Neural cell (in vitro differentiated cells): ENCODE measurements at regions not wholly inside any gene's neighbourhood (a gene's known extent, or its start where the extent isn't known, plus 50 kb on each side); places are given as distances from the start of the nearest gene placed in this dataset.

ENCODE experiments used
- H2AFZ ChIP-seq: fragments of 200-600, 300-800 bp; sonication (generic), shearing (Covaris generic); 2 replicates; pipeline ENCODE4 v1.6.0; 2014; ENCODE audit warnings: low read depth, mild to moderate bottlenecking, antibody characterized with exemption, low read length, moderate library complexity
- H3F3A ChIP-seq: fragments of 200-600 bp; shearing (Covaris generic); 2 replicates; pipeline ENCODE4 v1.6.1; 2016; ENCODE audit warnings: mild to moderate bottlenecking, moderate library complexity, mixed read lengths, antibody characterized with exemption, low read length; ENCODE audit not compliant: insufficient read depth, poor library complexity, severe bottlenecking
- H3K27ac ChIP-seq: fragments of 200-600, 300-800 bp; sonication (generic), shearing (Covaris generic); 2 replicates; pipeline ENCODE4 v1.5.1; 2014; ENCODE audit warnings: mild to moderate bottlenecking, low read length, moderate library complexity
- H3K27me3 ChIP-seq: fragments of 300-800, 200-600 bp; sonication (generic), shearing (Covaris generic); 2 replicates; pipeline ENCODE4 v1.6.0; 2014; ENCODE audit warnings: mild to moderate bottlenecking, low read depth, low read length, moderate library complexity; ENCODE audit not compliant: insufficient read depth
- H3K36me3 ChIP-seq: fragments of 300-800, 200-600 bp; sonication (generic), shearing (Covaris generic); 2 replicates; pipeline ENCODE4 v1.5.1; 2014; ENCODE audit warnings: mild to moderate bottlenecking, antibody characterized with exemption, low read length, moderate library complexity; ENCODE audit not compliant: insufficient read depth
- H3K4me2 ChIP-seq: fragments of 300-800, 200-600 bp; sonication (generic), shearing (Covaris generic); 2 replicates; pipeline ENCODE4 v1.6.0; 2014; ENCODE audit warnings: mild to moderate bottlenecking, low read length
- H3K4me3 ChIP-seq: fragments of 300-800, 200-600 bp; sonication (generic), shearing (Covaris generic); 2 replicates; pipeline ENCODE4 v1.5.1; 2014; ENCODE audit warnings: mild to moderate bottlenecking, low read length, moderate library complexity
- H3K79me2 ChIP-seq: fragments of 200-600 bp; shearing (Covaris generic); replicated peaks from 2 replicates; pipeline ENCODE4 v1.6.0; 2014; ENCODE audit warnings: mild to moderate bottlenecking, low read length, moderate library complexity; ENCODE audit not compliant: insufficient read depth
- H3K9ac ChIP-seq: fragments of 300-800, 200-600 bp; sonication (generic), shearing (Covaris generic); 2 replicates; pipeline ENCODE4 v1.6.1; 2016; ENCODE audit warnings: mild to moderate bottlenecking, low read length, mixed read lengths
- H3K9me2 ChIP-seq: fragments of 200-600 bp; shearing (Covaris generic); 2 replicates; pipeline ENCODE4 v1.6.1; 2016; ENCODE audit warnings: mild to moderate bottlenecking, low read length, mixed read lengths; ENCODE audit not compliant: insufficient read depth
- H3K9me3 ChIP-seq: fragments of 200-600, 300-800 bp; sonication (generic), shearing (Covaris generic); 2 replicates; pipeline ENCODE4 v1.6.1; 2016; ENCODE audit warnings: mild to moderate bottlenecking, mixed run types, low read length, moderate library complexity, mixed read lengths
- H4K20me1 ChIP-seq: fragments of 200-600 bp; shearing (Covaris generic); 2 replicates; pipeline ENCODE4 v1.6.1; 2016; ENCODE audit warnings: mild to moderate bottlenecking, mixed run types; ENCODE audit not compliant: insufficient read depth
- EP300 ChIP-seq: fragments of 450-650 bp; conservative IDR thresholded peaks from 2 replicates; pipeline ENCODE4 v1.6.1; 2014; ENCODE audit warnings: antibody characterized with exemption, mild to moderate bottlenecking, moderate library complexity; ENCODE audit not compliant: poor library complexity, severe bottlenecking
- EZH2 ChIP-seq: fragments of 200-600, 300-800 bp; shearing (Covaris generic), sonication (generic); IDR thresholded peaks from 2 replicates; pipeline ENCODE4 v1.6.1; 2014; ENCODE audit warnings: antibody characterized with exemption, low read length, borderline replicate concordance, mild to moderate bottlenecking; ENCODE audit not compliant: insufficient read depth, poor library complexity, severe bottlenecking
- MXI1 ChIP-seq: fragments of 450-650 bp; conservative IDR thresholded peaks from 2 replicates; pipeline ENCODE4 v1.6.1; 2014; ENCODE audit warnings: antibody characterized with exemption, mild to moderate bottlenecking; ENCODE audit not compliant: poor library complexity, severe bottlenecking
- POLR2AphosphoS5 ChIP-seq: IDR thresholded peaks from 2 replicates; pipeline ENCODE4 v1.6.1; 2012
- RAD21 ChIP-seq: fragments of 450-650 bp; conservative IDR thresholded peaks from 2 replicates; pipeline ENCODE4 v1.6.1; 2014; ENCODE audit warnings: antibody characterized with exemption, mild to moderate bottlenecking, moderate library complexity
- SMC3 ChIP-seq: fragments of 450-650 bp; conservative IDR thresholded peaks from 2 replicates; pipeline ENCODE4 v1.6.1; 2014; ENCODE audit warnings: antibody characterized with exemption, mild to moderate bottlenecking, moderate library complexity; ENCODE audit not compliant: poor library complexity
- TAF1 ChIP-seq: IDR thresholded peaks from 2 replicates; pipeline ENCODE4 v1.6.1; 2012; ENCODE audit warnings: low read depth
- TF ChIP-seq, protein P1 (sequence below): fragments of 450-650 bp; IDR thresholded peaks from 2 replicates; pipeline ENCODE4 v1.5.1; 2014; ENCODE audit warnings: antibody characterized with exemption, mild to moderate bottlenecking, moderate library complexity; ENCODE audit not compliant: poor library complexity, severe bottlenecking
- TF ChIP-seq, protein P2 (sequence below): IDR thresholded peaks from 2 replicates; pipeline ENCODE4 v1.6.1; 2012; ENCODE audit warnings: borderline replicate concordance

DNA sequence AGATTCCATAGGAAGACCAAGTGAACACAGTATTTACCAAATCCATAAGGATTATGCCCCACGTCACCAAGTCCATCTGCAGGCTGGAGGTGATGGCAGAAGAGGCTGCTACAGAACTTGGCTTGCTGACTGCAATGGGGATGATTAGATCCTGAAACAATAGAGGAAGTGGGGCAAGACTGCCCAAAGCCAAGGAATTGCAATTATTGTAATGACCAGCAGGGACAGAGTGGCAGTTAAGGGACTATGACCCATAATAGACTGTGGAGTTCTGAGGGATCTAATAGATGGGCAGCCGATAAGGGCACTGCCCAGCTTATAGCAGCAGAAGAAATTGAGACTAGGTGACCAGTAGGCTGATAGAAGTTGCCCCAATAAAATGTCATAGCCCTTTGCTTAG lies 108.4 kb downstream of the MINAR1 start:
- Histone ChIP-seq H2AFZ (no peak overlapping the region), H4K20me1 (no peaks in the 10 kb centered on the region), H3K4me3 (no peak overlapping the region), H3K36me3 (no peaks in the 10 kb centered on the region), H3K4me2 (no peak overlapping the region), H3K9ac (no peak overlapping the region), H3K79me2 (no peaks in the 10 kb centered on the region), H3K9me2 (no peaks in the 10 kb centered on the region), H3K27ac (no peak overlapping the region), H3F3A (no peaks in the 10 kb centered on the region), H3K9me3 (no peaks in the 10 kb centered on the region), H3K27me3 (no peaks in the 10 kb centered on the region)
- TF ChIP-seq SMC3: no peak

DNA sequence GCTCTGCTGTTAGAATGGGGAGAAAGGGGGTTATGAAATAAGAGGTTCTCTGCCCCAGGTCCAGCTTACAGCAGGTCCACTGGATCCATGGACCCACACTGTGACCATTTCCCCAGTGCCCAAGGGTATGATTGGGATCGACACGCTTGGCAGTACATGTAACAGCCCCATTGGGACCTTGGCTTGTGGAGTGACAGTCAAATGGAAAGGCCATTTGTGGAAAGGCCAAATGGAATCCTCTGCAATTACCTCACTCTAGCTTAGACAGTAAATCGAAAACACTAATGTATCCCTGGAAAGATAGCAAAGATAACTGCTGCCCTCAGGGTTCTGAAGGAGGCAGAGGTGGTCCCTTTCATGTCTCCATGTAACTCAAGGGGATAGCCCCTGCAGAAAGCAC lies 109.1 kb downstream of the MINAR1 start:
- no peaks in the 10 kb centered on the region for H3K36me3 ChIP-seq
- TF ChIP-seq, protein P1, sequence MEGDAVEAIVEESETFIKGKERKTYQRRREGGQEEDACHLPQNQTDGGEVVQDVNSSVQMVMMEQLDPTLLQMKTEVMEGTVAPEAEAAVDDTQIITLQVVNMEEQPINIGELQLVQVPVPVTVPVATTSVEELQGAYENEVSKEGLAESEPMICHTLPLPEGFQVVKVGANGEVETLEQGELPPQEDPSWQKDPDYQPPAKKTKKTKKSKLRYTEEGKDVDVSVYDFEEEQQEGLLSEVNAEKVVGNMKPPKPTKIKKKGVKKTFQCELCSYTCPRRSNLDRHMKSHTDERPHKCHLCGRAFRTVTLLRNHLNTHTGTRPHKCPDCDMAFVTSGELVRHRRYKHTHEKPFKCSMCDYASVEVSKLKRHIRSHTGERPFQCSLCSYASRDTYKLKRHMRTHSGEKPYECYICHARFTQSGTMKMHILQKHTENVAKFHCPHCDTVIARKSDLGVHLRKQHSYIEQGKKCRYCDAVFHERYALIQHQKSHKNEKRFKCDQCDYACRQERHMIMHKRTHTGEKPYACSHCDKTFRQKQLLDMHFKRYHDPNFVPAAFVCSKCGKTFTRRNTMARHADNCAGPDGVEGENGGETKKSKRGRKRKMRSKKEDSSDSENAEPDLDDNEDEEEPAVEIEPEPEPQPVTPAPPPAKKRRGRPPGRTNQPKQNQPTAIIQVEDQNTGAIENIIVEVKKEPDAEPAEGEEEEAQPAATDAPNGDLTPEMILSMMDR: no peak
- TF ChIP-seq, protein P2, sequence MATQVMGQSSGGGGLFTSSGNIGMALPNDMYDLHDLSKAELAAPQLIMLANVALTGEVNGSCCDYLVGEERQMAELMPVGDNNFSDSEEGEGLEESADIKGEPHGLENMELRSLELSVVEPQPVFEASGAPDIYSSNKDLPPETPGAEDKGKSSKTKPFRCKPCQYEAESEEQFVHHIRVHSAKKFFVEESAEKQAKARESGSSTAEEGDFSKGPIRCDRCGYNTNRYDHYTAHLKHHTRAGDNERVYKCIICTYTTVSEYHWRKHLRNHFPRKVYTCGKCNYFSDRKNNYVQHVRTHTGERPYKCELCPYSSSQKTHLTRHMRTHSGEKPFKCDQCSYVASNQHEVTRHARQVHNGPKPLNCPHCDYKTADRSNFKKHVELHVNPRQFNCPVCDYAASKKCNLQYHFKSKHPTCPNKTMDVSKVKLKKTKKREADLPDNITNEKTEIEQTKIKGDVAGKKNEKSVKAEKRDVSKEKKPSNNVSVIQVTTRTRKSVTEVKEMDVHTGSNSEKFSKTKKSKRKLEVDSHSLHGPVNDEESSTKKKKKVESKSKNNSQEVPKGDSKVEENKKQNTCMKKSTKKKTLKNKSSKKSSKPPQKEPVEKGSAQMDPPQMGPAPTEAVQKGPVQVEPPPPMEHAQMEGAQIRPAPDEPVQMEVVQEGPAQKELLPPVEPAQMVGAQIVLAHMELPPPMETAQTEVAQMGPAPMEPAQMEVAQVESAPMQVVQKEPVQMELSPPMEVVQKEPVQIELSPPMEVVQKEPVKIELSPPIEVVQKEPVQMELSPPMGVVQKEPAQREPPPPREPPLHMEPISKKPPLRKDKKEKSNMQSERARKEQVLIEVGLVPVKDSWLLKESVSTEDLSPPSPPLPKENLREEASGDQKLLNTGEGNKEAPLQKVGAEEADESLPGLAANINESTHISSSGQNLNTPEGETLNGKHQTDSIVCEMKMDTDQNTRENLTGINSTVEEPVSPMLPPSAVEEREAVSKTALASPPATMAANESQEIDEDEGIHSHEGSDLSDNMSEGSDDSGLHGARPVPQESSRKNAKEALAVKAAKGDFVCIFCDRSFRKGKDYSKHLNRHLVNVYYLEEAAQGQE: no peak
- no peak for TF ChIP-seq RAD21
- no peak for TF ChIP-seq SMC3
- no peak for TF ChIP-seq EP300
- no peak for TF ChIP-seq MXI1
- no peak for TF ChIP-seq TAF1
- TF ChIP-seq EZH2: no peak
- TF ChIP-seq POLR2AphosphoS5: no peak

DNA sequence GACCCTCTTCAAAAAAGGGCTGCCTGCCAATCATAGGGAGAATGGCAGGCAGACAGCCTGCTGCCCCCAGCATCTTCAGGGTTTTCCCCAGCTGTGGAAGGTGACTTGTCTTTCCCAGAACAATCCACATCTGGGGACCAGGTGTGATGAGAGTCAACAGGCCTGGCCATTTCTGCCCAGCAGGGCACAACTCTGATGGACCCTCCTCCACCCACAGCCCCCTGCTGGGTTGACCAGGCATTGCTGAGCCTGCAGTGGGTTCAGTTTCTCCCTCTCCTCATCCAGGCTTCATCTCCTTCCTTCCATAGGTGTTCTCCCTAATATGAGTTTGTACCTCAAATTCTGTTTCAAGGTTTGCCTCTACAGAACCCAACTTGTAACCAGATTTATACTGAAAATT lies 111.0 kb downstream of the MINAR1 start:
- Histone ChIP-seq H3F3A (no peaks in the 10 kb centered on the region), H2AFZ (no peak overlapping the region), H3K79me2 (no peaks in the 10 kb centered on the region), H3K9me3 (no peaks in the 10 kb centered on the region), H3K9ac (no peak overlapping the region), H3K4me2 (no peak overlapping the region), H4K20me1 (no peaks in the 10 kb centered on the region), H3K27ac (no peak overlapping the region), H3K9me2 (no peaks in the 10 kb centered on the region), H3K4me3 (no peak overlapping the region), H3K27me3 (no peaks in the 10 kb centered on the region), H3K36me3 (no peaks in the 10 kb centered on the region)
- TF ChIP-seq, protein P2: no peak
- TF ChIP-seq MXI1 (no peak), RAD21 (no peak), SMC3 (no peak), POLR2AphosphoS5 (no peak), EP300 (no peak), TAF1 (no peak), EZH2 (no peak)
- TF ChIP-seq, protein P1: no peak

More for the DNA sequence above, 109.1 kb downstream of the MINAR1 start:
- no peaks in the 10 kb centered on the region for H3K9me3 ChIP-seq
- no peak overlapping the region for H3K27ac ChIP-seq
- no peaks in the 10 kb centered on the region for H3F3A ChIP-seq
- H3K9ac ChIP-seq: no peak overlapping the region
- H3K79me2 ChIP-seq: no peaks in the 10 kb centered on the region
- H3K27me3 ChIP-seq: no peaks in the 10 kb centered on the region
- no peaks in the 10 kb centered on the region for H3K9me2 ChIP-seq
- no peak overlapping the region for H3K4me2 ChIP-seq
- no peaks in the 10 kb centered on the region for H4K20me1 ChIP-seq
- no peak overlapping the region for H3K4me3 ChIP-seq
- no peak overlapping the region for H2AFZ ChIP-seq
